Neural progenitor cell (in vitro differentiated cells): ENCODE measurements at regions not wholly inside any gene's neighbourhood (a gene's known extent, or its start where the extent isn't known, plus 50 kb on each side); places are given as distances from the start of the nearest gene placed in this dataset.

ENCODE experiments used
- DNase-seq: peaks from one replicate; pipeline ENCODE4 v3.0.0-alpha.2; 2016; ENCODE audit warnings: low spot score
- H2AFZ ChIP-seq: fragments of 200-600 bp; sonication (generic); replicated peaks from 2 replicates; pipeline ENCODE4 v1.6.1; 2016; ENCODE audit warnings: antibody characterized with exemption
- H3F3A ChIP-seq: fragments of 200-600 bp; sonication (generic); 2 replicates; pipeline ENCODE4 v1.6.1; 2016; ENCODE audit warnings: antibody characterized with exemption, low read depth
- H3K27ac ChIP-seq: fragments of 200-600 bp; sonication (generic); 2 replicates; pipeline ENCODE4 v1.5.1; 2016; ENCODE audit warnings: mild to moderate bottlenecking
- H3K27me3 ChIP-seq: fragments of 200-600 bp; sonication (generic); 2 replicates; pipeline ENCODE4 v1.6.1; 2016; ENCODE audit warnings: mild to moderate bottlenecking, moderate library complexity
- H3K36me3 ChIP-seq: fragments of 200-600 bp; sonication (generic); 2 replicates; pipeline ENCODE4 v1.5.1; 2016
- H3K4me1 ChIP-seq: fragments of 200-600 bp; sonication (generic); 2 replicates; pipeline ENCODE4 v1.6.1; 2016; ENCODE audit warnings: mixed run types
- H3K4me2 ChIP-seq: fragments of 200-600 bp; sonication (generic); 2 replicates; pipeline ENCODE4 v1.6.1; 2016
- H3K4me3 ChIP-seq: fragments of 200-600 bp; sonication (generic); 2 replicates; pipeline ENCODE4 v1.5.1; 2016
- H3K79me2 ChIP-seq: fragments of 200-600 bp; sonication (generic); 2 replicates; pipeline ENCODE4 v1.6.1; 2016; ENCODE audit warnings: low read depth
- H3K9ac ChIP-seq: fragments of 200-600 bp; sonication (generic); 2 replicates; pipeline ENCODE4 v1.6.1; 2016
- H3K9me3 ChIP-seq: fragments of 200-600 bp; sonication (generic); 2 replicates; pipeline ENCODE4 v1.5.1; 2016; ENCODE audit warnings: low read depth
- H4K20me1 ChIP-seq: fragments of 200-600 bp; sonication (generic); 2 replicates; pipeline ENCODE4 v1.6.1; 2016; ENCODE audit warnings: low read depth
- H3K27ac Mint-ChIP-seq: 3 replicates; pipeline ENCODE4 v1.8.0; 2021; ENCODE audit warnings: mixed read lengths
- H3K27me3 Mint-ChIP-seq: 2 replicates; pipeline ENCODE4 v1.8.0; 2022; ENCODE audit warnings: low read depth, mild to moderate bottlenecking, inconsistent platforms, moderate library complexity, mixed read lengths; ENCODE audit not compliant: insufficient read depth
- H3K36me3 Mint-ChIP-seq: 3 replicates; pipeline ENCODE4 v1.8.0; 2021; ENCODE audit warnings: mixed read lengths
- H3K4me1 Mint-ChIP-seq: 3 replicates; pipeline ENCODE4 v1.8.0; 2021; ENCODE audit warnings: mixed read lengths
- H3K4me3 Mint-ChIP-seq: 3 replicates; pipeline ENCODE4 v1.8.0; 2021; ENCODE audit warnings: mild to moderate bottlenecking, moderate library complexity, mixed read lengths
- H3K9me3 Mint-ChIP-seq: 3 replicates; pipeline ENCODE4 v1.8.0; 2020; ENCODE audit warnings: mixed read lengths
- EZH2 ChIP-seq: fragments of 200-600 bp; sonication (generic); IDR thresholded peaks from 2 replicates; pipeline ENCODE4 v1.6.1; 2017; ENCODE audit warnings: antibody characterized with exemption, mild to moderate bottlenecking, moderate library complexity
- EZH2phosphoT487 ChIP-seq: fragments of 200-600 bp; sonication (generic); IDR thresholded peaks from 2 replicates; pipeline ENCODE4 v1.6.1; 2017; ENCODE audit warnings: antibody characterized with exemption
- TF ChIP-seq, protein P1 (sequence below): fragments of 200-600 bp; sonication (generic); IDR thresholded peaks from 2 replicates; pipeline ENCODE4 v1.5.1; 2017; ENCODE audit warnings: antibody characterized with exemption, mild to moderate bottlenecking

GRCh38 chr6:4574007-4574406 is 202.2 kb upstream of the CDYL start:
- Histone ChIP-seq H3K4me1 (peaks cover 9% of the 10 kb centered on the region), H3K4me3 (no peak overlapping the region), H4K20me1 (no peaks in the 10 kb centered on the region), H3K36me3 (no peaks in the 10 kb centered on the region), H3F3A (no peaks in the 10 kb centered on the region), H2AFZ (no peak overlapping the region), H3K9me3 (peaks cover 11% of the 10 kb centered on the region), H3K27ac (no peak overlapping the region), H3K9ac (no peak overlapping the region), H3K27me3 (no peaks in the 10 kb centered on the region), H3K4me2 (no peak overlapping the region), H3K79me2 (no peaks in the 10 kb centered on the region)
- Mint-ChIP-seq H3K9me3 (peaks cover 12% of the 10 kb centered on the region), H3K4me1 (peaks cover 3% of the 10 kb centered on the region), H3K4me3 (no peak overlapping the region), H3K27me3 (peaks cover 2% of the 10 kb centered on the region), H3K27ac (no peak overlapping the region), H3K36me3 (peaks cover 1% of the 10 kb centered on the region)
- TF ChIP-seq, protein P1, sequence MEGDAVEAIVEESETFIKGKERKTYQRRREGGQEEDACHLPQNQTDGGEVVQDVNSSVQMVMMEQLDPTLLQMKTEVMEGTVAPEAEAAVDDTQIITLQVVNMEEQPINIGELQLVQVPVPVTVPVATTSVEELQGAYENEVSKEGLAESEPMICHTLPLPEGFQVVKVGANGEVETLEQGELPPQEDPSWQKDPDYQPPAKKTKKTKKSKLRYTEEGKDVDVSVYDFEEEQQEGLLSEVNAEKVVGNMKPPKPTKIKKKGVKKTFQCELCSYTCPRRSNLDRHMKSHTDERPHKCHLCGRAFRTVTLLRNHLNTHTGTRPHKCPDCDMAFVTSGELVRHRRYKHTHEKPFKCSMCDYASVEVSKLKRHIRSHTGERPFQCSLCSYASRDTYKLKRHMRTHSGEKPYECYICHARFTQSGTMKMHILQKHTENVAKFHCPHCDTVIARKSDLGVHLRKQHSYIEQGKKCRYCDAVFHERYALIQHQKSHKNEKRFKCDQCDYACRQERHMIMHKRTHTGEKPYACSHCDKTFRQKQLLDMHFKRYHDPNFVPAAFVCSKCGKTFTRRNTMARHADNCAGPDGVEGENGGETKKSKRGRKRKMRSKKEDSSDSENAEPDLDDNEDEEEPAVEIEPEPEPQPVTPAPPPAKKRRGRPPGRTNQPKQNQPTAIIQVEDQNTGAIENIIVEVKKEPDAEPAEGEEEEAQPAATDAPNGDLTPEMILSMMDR: no peak
- TF ChIP-seq EZH2phosphoT487 (no peak), EZH2 (no peak)
- DNase-seq: no peak

DNA sequence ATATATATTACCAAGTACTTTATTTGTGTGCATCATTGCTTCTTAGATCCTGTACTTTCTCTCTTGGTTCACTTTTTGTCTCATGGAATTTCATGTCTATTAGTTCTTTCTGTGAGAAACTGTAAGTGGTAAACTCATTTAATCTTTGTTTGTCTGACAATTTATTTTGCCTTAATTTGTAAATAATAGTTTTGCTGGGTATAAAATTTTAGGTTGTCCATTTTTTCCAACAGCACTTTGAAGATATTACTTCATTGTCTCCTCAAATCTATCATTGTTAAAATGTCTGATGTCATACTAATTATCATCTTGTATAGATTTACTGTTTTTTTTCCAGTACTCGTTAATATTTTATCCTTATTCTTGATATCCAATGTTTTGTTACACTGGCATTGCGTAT is 205.2 kb upstream of the CDYL start:
- H3K4me2 ChIP-seq: no peak overlapping the region
- Mint-ChIP-seq H3K4me3 (no peak overlapping the region), H3K27me3 (no peaks in the 10 kb centered on the region), H3K4me1 (peaks cover 3% of the 10 kb centered on the region), H3K9me3 (peaks cover 12% of the 10 kb centered on the region), H3K36me3 (peaks cover 1% of the 10 kb centered on the region), H3K27ac (no peak overlapping the region)
- H3K27me3 ChIP-seq: no peaks in the 10 kb centered on the region
- peaks cover 11% of the 10 kb centered on the region for H3K9me3 ChIP-seq
- no peak for DNase-seq
- no peaks in the 10 kb centered on the region for H3K36me3 ChIP-seq
- H3K27ac ChIP-seq: no peak overlapping the region
- H4K20me1 ChIP-seq: no peaks in the 10 kb centered on the region
- H3F3A ChIP-seq: no peaks in the 10 kb centered on the region
- no peak overlapping the region for H3K9ac ChIP-seq
- no peaks in the 10 kb centered on the region for H3K79me2 ChIP-seq
- H2AFZ ChIP-seq: no peak overlapping the region
- no peak overlapping the region for H3K4me3 ChIP-seq
- H3K4me1 ChIP-seq: peaks cover 6% of the 10 kb centered on the region
- TF ChIP-seq EZH2phosphoT487 (no peak), EZH2 (no peak)
- TF ChIP-seq, protein P1: no peak

DNA sequence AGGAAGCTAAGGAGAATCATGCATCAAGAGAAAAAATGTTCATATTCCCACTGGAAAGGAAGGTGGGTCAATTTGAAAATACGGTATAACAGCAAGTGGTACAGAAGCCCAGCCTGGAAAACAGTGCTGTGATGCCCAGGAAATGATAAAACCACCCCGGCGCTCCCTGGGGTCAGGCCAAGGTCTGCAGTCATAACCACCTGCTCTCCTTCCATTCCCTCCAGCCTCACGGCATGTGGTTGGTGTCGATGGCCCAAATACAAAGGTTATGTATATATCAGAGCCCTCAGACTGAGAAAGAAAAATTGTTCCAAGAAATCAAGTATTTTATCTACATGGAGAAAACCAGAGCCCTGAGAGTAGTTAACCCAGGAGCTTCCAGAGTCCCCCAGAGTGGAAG is 208.1 kb upstream of the CDYL start:
- peaks cover 12% of the 10 kb centered on the region for H3K9me3 Mint-ChIP-seq
- Histone ChIP-seq H3K4me3 (no peak overlapping the region), H3K9ac (no peak overlapping the region), H2AFZ (no peak overlapping the region), H3F3A (peaks cover 4% of the 10 kb centered on the region), H3K4me2 (no peak overlapping the region), H4K20me1 (no peaks in the 10 kb centered on the region), H3K9me3 (peaks cover 11% of the 10 kb centered on the region), H3K27me3 (no peaks in the 10 kb centered on the region), H3K27ac (no peak overlapping the region), H3K36me3 (no peaks in the 10 kb centered on the region), H3K4me1 (peaks cover 9% of the 10 kb centered on the region), H3K79me2 (no peaks in the 10 kb centered on the region)
- DNase-seq: no peak
- H3K27me3 Mint-ChIP-seq: no peaks in the 10 kb centered on the region
- H3K4me1 Mint-ChIP-seq: peaks cover 2% of the 10 kb centered on the region
- peaks cover 1% of the 10 kb centered on the region for H3K36me3 Mint-ChIP-seq
- H3K4me3 Mint-ChIP-seq: no peak overlapping the region
- H3K27ac Mint-ChIP-seq: no peak overlapping the region
- TF ChIP-seq, protein P1: no peak
- TF ChIP-seq EZH2 (no peak), EZH2phosphoT487 (no peak)

- TF ChIP-seq, protein P1: no peak
- TF ChIP-seq EZH2phosphoT487 (no peak), EZH2 (no peak)
- no peak overlapping the region for H3K27ac Mint-ChIP-seq
- no peaks in the 10 kb centered on the region for H3K27me3 ChIP-seq
- peaks cover 12% of the 10 kb centered on the region for H3K9me3 Mint-ChIP-seq
- H3K4me3 ChIP-seq: no peak overlapping the region
- H3K9me3 ChIP-seq: peaks cover 11% of the 10 kb centered on the region
- peaks cover 2% of the 10 kb centered on the region for H3K4me1 Mint-ChIP-seq
- H3K36me3 ChIP-seq: no peaks in the 10 kb centered on the region
- peaks cover 14% of the 10 kb centered on the region for H3K4me1 ChIP-seq
- peaks cover 1% of the 10 kb centered on the region for H3K36me3 Mint-ChIP-seq
- no peak overlapping the region for H2AFZ ChIP-seq
- DNase-seq: no peak
- H4K20me1 ChIP-seq: no peaks in the 10 kb centered on the region
- H3K9ac ChIP-seq: no peak overlapping the region
- H3K27ac ChIP-seq: no peak overlapping the region
- peaks cover 4% of the 10 kb centered on the region for H3F3A ChIP-seq
- H3K4me2 ChIP-seq: no peak overlapping the region
- H3K4me3 Mint-ChIP-seq: no peak overlapping the region
- H3K79me2 ChIP-seq: no peaks in the 10 kb centered on the region
- no peaks in the 10 kb centered on the region for H3K27me3 Mint-ChIP-seq
Measured at GRCh38 chr6:4567141-4567540, 209.1 kb upstream of the CDYL start.
